Caki2 (cell line): ENCODE measurements at regions not wholly inside any gene's neighbourhood (a gene's known extent, or its start where the extent isn't known, plus 50 kb on each side); places are given as distances from the start of the nearest gene placed in this dataset.

Experiments used
- DNase-seq: peaks from one replicate; pipeline ENCODE4 v3.0.0-alpha.2; 2015; ENCODE audit warnings: low read depth
- in situ Hi-C: cut with HindIII; loops from 2 replicates; pipeline ENCODE4 v1.10.0; 2016; ENCODE audit warnings: low sequenced_read_pairs, low pct_unique_long_range_greater_than_20kb, mixed read lengths

DNA sequence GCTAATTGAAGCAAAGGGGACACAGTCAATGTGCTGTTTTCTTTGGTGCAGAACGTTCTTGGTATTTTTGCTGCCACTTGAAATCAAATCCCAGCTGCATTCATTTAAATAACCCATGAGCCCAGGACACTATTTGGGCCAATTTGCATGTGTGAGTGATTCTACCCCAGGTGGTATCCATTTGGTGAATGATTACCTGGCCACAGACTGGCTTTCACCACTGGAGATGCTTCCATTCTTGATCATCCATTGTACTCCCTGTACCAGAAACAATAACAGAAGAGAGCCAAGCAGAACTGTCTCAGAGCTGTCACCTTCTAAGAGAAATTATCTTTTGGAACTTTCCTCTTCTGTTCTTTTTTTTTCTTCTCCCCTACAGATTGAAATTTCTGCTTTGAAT, 139.7 kb upstream of the RARB start:
- DNase-seq: no peak
- in situ Hi-C loops: no loop called here

DNA sequence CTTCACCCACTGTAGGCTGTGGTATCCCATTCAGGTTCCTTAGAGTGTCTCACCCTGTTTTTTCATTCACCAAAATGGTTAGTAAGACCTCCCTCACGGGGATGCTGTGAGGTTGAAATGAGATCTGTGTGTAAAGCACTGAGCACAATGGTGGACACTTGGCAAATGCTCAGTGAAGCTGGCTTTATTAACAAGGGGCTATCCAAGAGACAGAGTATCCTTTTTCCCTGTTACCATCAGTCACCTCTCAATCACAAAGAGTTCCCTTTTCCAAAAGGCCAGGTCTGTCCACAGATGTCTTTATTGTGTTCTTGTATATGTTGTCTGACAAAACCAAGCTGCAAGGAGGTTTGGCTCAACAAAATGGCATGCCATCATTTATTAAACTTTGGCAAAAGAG, 138.9 kb upstream of the RARB start:
- in situ Hi-C loops: no loop called here

DNA sequence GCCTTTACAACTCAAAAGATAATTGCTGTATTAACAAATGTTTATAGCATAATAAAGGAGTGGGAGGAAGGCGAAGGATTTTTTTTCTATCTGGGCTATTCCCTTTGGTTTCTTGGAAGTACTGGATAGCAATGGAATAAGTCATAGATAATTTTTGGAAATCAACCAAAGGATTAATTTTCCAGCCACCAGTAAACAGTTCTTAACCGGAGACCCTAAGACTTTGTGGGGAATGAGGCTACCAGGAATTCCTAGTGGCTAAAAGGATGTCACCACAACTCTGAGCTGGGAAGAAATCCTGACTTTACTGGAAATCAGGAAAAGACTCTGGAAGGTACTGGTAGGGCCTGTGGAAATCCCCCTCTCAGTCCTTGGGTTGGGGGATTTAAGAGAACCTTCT, 138.4 kb upstream of the RARB start:
- in situ Hi-C loops: no loop called here
- DNase-seq: no peak

More for the DNA sequence above, 138.9 kb upstream of the RARB start:
- no peak for DNase-seq

DNA sequence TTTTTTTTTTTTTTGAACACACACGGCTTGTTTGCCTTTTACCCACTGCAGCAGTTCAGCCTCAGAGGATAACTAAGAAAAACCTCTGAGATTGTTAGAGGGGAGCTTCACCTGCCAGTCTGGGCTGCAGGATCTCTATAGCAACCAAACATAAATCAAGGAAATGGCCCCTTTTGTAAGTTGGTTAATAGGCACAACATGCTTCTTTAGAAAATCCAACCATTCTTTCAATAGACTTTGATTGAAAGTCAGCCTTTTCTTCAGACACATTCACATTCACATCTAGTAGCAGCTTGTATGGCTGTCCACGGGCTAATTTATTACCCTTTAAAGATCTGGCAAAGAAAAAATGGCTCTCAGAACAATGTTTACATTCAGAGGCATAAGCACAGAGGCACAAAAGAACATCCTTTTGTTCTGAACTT, 136.6 kb upstream of the RARB start:
- in situ Hi-C loops: no loop called here
- no peak for DNase-seq

DNA sequence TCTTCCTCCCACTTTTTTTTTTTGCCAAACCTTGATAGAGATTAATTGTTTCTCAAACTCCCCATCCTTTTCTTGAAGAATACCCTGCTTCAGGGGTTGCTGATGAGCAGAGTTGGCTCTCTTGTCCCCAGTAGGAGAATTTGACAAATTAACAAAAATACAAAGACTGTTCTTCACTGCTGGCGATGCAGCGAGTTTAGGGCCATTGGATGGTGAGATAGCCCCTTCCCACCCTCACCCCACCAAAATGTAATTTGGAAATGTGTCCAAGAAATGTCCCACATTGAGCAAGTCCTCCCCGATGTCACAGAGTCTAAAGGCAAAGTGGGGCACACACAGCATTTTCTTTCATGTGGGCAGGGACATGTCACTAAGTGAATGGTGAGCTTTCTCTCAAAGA, 136.0 kb upstream of the RARB start:
- in situ Hi-C loops: no loop called here
- DNase-seq: no peak

DNA sequence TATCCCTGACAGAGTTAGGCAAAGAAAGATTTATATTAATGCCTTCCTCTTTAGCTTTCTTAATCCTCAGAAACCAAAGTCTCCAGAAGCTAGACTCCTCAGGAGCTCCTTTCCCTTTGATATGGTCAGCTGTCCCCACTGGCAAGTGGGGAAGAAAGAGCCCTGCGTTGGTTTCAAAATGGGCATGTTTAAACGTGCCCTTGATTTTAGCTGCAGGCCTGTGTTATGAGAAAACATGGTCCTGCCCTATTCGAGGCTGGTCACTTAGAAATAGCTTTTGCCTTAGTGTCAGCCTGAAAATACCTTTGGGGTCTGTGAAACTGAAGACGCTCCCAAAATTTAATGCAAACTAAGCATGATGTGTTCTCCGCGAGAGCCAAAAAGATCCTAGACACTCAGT, 135.5 kb upstream of the RARB start:
- DNase-seq: no peak
- in situ Hi-C loops: no loop called here

DNA sequence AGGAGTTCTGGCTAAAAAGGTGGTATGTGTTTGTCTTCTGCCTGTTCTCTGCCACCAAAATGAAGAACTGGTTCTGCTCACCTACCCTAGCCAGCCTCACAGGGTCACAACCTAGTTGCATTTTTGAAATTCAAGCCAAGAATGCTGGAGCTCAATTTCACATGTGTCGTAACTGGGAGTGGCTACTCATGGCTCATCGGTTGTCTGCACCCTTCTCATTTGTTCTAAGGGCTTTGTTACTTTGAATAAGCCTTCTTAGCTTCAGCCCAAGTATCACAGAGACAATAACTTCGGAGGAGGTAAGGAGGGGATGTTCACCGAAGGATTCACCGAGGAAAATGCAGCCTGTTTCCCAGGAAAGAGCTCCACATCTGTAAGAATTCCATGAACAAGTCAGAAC, 134.3 kb upstream of the RARB start:
- in situ Hi-C loops: no loop called here
- DNase-seq: no peak

DNA sequence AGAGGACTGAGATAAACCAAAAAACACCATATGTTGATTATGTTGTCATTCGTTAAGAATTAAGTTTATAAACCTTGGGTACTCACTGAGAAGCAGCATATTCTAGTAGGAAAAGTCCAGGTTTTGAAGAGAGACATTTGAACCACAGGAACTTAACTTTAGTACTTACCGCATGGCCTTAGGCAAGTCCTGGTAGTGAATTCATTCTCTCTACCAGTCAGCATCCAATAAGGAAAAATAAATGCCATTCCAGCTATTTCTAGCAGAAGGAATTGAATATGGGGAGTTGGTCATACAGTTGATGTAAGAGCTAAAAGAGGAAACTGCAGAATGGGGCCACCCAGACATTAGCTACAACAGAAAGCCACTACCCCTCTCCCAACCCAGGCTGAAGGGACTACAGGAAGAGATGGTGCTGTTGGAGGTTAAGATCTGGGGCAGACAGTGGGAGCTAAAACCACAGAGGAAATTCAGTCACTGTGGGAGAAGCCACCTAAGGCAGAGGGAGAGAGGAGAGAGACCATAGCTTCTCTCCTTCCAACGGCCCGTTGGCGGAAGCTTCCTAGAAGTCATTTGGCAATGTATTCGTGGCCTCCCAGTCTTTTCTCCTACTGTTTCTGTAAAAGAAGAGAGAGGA, 133.8 kb upstream of the RARB start:
- no peak for DNase-seq
- in situ Hi-C loops: no loop called here

DNA sequence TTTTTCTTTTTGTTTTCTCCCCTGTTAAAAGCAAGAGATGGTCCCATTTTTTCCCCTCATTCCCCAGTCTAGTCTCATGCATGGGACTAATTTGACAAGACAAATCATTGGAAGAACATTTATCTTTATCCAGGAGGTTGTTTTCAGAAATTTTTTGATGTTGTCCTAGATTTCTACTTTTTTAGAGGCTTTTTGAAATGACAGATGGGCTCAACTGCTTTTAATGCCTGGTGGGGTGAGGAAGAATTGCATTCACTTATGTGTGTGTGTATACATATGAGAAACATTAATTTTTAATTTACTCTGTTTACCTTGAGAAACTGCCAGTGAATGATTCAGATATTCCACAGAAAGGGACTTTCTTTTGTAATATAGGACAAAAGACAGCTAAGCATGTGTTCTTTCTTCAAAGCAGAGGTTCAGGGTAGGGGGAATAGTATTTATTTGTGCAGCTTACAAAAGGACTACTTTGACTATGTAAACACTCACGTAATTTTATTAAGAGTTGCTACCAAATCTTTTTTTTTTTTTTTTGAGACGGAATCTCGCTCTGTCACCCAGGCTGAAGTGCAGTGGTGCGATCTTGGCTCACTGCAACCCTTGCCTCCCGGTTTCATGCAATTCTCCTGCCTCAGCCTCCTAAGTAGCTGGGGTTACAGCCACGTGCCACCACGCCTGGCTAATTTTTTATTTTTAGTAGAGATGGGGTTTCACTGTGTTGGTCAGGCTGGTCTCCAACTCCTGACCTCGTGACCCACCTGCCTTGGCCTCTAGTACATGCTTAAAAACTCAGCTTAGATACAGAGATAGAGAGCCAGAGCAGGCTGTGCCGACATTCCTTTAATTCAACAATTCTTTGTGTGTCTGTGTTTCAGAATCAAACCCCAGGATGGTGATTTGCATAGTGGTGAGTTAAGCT, 130.1 kb upstream of the RARB start:
- peak; percentile 10 for DNase-seq
- in situ Hi-C loops: no loop called here

DNA sequence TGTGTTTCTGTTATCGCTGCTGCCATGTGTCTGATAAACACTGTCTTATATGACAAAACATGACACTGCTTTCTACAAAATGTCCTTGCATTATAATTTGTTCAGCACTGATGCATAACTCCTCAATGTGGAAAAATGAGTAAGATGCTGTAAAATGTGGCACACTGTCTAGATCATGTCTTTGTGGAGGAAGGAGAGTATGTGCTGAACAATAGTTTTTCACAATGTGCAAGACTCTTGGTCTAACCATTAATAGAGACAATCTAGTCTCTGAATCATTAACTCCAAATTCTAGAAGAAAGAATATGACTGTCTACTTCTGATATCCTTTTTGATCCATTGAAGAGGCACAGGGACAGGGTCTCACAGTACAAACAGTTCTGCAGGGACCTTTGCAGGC, 127.9 kb upstream of the RARB start:
- no peak for DNase-seq
- in situ Hi-C loops: no loop called here

DNA sequence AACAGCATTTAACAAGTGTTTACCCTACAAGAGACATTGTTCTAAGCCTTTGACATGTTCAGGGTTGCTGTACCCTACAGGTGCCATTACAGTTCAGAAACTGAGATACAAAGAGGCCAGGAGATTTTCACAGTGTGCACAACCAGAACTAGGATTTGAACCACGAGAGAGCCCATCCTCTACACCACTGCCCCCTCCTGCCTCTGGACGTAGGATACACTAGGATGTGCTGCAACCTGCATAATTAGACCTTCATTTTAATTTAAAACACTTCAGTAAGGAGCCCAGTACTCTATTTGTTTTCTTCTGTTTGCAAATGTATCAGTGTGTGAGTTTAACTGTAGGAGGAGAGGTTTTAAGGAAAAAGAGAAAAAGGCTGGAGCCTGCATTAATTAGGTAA, 123.1 kb upstream of the RARB start:
- no peak for DNase-seq
- in situ Hi-C loops: no loop called here

DNA sequence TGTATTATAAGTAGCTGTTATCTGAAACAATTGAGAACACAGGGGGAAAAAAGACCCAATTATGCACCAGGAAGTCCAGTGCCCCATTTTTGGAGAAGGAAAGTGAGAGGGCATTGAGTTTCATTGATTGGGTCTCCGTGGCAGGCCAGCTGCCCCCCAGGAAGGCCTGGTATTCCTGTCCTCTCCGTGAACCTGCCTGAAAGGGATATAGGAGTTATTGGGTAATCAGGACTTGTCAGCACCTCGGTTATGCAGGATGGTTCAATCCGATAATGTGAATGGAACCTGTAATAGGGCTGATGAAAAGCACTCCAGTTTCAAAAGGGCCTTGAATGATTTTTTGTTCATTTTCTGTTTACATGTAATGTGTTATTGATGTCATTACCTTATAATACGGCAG, 122.0 kb upstream of the RARB start:
- in situ Hi-C loops: no loop called here
- no peak for DNase-seq

DNA sequence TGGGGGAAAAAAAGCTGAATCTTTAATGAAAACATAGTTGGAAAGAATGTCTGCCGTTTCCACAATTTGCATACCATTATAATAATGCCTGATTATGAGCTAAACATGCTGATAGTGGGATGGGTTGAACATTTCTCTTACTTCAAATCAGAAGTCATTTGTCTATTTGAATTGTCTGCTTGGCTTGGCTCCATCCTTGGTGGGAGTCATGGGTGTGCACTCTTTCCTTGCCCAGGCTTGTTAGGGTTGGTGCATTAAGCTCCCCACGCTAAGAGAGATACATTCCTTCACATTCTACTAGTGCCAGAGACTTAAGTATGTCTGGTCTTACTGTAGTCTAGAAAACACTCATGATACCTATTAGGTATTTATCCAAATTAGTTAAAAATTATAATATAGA, 121.4 kb upstream of the RARB start:
- DNase-seq: no peak

DNA sequence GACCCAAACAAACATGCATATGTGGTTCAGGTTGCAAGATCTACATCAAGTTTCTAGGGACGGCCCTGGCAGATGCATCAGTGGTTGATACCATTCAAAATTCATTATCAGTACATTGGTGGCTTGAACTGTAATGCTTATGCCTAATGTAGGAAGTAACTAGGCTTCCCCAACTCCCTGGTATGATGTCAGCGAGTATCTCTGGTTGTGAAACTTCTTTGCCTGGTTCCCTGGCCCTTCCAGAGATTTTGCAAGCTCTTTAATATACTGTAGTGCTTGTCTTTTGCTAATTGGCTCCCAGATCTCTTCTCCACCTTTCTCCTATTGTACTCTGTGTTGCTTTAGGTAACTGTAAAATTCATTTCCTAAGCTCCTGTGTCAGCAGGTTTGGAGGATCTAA, 114.8 kb upstream of the RARB start:
- in situ Hi-C loops: no loop called here

More for the DNA sequence above, 121.4 kb upstream of the RARB start:
- in situ Hi-C loops: no loop called here

DNA sequence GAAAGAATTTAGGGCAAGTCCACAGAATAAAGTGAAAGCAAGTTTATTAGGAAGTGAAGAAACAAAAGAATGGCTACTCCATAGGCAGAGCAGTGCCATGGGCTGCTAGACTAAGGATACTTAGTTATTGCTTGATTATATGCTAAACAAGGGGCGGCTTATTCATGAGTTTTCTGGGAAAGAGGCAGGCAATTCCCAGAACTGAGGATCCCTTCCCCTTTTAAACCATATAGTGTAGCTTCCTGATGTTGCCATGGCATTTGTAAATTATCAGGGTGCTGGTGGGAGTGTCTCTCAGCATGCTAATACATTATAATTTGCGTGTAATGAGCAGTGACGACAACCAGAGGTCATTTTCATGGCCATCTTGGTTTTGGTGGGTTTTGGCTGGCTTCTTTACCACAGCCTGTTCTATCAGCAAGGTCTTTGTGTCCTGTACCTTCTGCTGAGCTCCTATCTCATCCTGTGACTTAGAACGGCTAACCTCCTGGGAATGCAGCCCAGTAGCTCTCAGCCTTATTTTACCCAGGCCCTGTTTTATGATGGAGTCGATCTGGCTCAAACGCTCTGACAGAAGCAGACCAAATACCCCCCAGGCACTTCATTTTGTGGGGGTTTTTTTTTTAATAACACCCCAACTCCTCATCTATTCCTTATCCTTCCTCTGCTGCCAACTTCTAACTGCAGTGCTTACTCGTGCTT, 103.0 kb upstream of the RARB start:
- DNase-seq: no peak
- in situ Hi-C loops: no loop called here

More for the DNA sequence above, 114.8 kb upstream of the RARB start:
- no peak for DNase-seq

DNA sequence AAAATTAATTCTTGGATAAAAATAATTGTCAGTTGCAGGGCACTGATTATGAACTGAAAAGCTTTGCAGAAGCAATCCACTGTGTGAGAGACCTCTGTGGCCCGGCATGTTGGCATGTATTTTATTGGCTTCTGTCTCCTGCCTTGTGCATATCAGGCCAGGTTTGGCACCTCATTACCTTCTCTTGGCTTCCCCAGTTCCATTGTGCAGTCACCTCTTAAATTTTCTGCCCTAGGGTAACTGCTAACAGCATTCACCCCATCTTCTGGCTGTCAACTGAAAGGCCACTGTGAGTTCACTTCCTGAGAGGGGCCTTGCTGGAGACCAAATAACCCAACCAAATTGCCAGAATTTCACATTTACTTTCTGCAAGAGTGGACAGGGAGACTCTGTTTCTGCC, 92.7 kb upstream of the RARB start:
- no peak for DNase-seq
- in situ Hi-C loops: no loop called here

DNA sequence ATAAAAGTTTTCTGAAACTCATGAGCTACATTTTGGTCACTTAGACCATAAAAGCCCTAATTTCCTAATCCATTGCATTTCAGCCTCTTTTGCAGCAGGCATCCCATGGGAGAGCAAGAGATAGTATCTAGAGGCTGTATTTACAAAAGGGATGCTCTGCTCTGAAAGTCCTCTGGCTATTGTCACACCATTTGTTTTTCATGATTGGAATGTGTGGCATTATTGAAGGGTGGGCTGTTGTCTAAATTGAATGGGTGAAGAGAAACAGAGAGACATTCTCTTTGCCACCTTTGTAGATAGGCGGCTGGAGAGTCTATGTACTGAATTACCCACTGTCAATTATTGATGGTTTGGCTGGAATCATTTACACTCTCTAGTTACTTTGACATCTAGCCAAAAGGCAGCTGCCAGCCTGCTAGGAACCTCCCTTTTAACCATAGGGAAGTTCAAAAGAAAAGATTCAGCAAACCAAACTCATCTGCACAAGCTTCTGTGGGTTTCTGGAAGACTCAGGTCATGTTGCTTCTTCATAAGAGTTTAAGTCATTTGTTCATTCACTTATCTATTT, 89.8 kb upstream of the RARB start:
- no peak for DNase-seq

DNA sequence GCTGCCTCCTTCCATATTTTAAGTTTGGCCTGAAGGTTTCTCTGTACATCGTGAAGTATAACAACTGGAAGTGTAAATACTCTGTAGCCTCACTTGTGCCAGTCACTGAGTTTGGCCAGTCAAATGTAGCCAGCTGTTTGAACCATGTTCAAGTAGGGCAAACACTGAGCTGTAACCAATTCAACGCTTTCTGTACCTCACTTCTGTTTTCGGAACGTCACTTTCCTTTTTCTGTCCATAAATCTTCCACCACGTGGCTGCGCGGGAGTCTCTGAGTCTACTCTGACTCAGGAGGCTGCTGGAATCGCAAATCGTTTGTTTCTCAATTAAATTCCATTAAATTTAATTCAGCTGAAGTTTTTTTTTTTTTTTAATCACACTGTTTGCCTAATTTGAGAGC, 88.8 kb upstream of the RARB start:
- DNase-seq: no peak
- in situ Hi-C loops: no loop called here

More for the DNA sequence above, 89.8 kb upstream of the RARB start:
- in situ Hi-C loops: no loop called here

DNA sequence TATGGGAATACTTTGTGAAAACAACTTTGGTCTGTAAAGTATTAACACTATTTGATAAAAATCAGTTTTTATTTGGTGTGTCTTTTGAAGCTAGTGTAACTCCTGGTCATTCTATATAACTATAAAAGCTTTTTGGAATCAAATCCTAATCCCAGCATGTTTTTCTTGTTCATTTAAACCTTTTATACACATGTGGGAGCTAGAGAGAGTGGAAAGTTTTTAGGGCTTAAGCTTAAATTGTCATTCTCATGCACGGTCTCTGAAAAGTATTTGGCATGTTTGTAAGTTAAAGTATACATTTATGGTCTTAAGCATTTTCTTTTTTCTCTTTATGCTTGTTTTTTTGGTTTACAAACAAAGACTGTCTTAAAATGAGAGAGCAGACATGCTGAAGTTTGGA, 83.4 kb upstream of the RARB start:
- DNase-seq: no peak
- in situ Hi-C loops: no loop called here
